Upper lobe of left lung (tissue), 6 donors: ENCODE measurements at regions not wholly inside any gene's neighbourhood (a gene's known extent, or its start where the extent isn't known, plus 50 kb on each side); places are given as distances from the start of the nearest gene placed in this dataset.

Experiments
- ATAC-seq, 2 donors: fragments of 200-7000 bp; cut with Tn5 transposase; one replicate each; pipeline ENCODE4 v1.9.1; 2022; ENCODE audit warnings: mild to moderate bottlenecking in 2 of 2, moderate library complexity in 2 of 2; ENCODE audit not compliant: low FRiP score in 2 of 2
- DNase-seq, 2 donors: peaks; one replicate each; pipeline ENCODE4 v3.0.0-alpha.2; 2019 to 2020
- H3K27ac ChIP-seq, 4 donors: fragments of 200-600 bp; sonication (generic); one replicate each; pipeline ENCODE4 v1.5.1; 2016 to 2019
- H3K27me3 ChIP-seq, 4 donors: fragments of 200-600 bp; sonication (generic); one replicate each; pipeline ENCODE4 v1.5.1; 2017 to 2019
- H3K36me3 ChIP-seq, 4 donors: fragments of 200-600 bp; sonication (generic); one replicate each; pipeline ENCODE4 v1.5.1; 2016 to 2019
- H3K4me1 ChIP-seq, 4 donors: fragments of 200-600 bp; sonication (generic); one replicate each; pipeline ENCODE4 v1.5.1; 2018 to 2019
- H3K4me3 ChIP-seq, 4 donors: fragments of 200-600 bp; sonication (generic); one replicate each; pipeline ENCODE4 v1.5.1; 2017 to 2019; ENCODE audit warnings: mild to moderate bottlenecking in 2 of 4, moderate library complexity in 1 of 4
- H3K9me3 ChIP-seq, 4 donors: fragments of 200-600 bp; sonication (generic); one replicate each; pipeline ENCODE4 v1.5.1; 2018 to 2019
- EP300 ChIP-seq, 4 donors: sonication (generic); formaldehyde crosslinking; IDR thresholded peaks; one replicate each; pipeline ENCODE4 v1.5.1; 2017; ENCODE audit warnings: antibody characterized with exemption in 4 of 4, control low read depth in 2 of 4
- POLR2A ChIP-seq, 4 donors: fragments of 450-650 bp; IDR thresholded peaks; one replicate each; pipeline ENCODE4 v1.5.1; 2016 to 2017; ENCODE audit warnings: antibody characterized with exemption in 4 of 4, mild to moderate bottlenecking in 2 of 4
- POLR2AphosphoS5 ChIP-seq, 2 donors: sonication (generic); formaldehyde crosslinking; IDR thresholded peaks; one replicate each; pipeline ENCODE4 v1.5.1; 2017; ENCODE audit warnings: antibody characterized with exemption in 2 of 2
- WGBS, 2 donors: methylation state at CpG; one replicate each; pipeline ENCODE4 v1.1.5; 2017 to 2018; 5-methylcytosine and 5-hydroxymethylcytosine counted together
- TF ChIP-seq, protein P1 (sequence below), 6 experiments: fragments of 450-650 bp in 4 of 6; fragments of 200-600 bp in 2 of 6; sonication (generic) in 2 of 6; IDR thresholded peaks; one replicate each; pipeline ENCODE4 v1.5.1; 2016 to 2019; ENCODE audit warnings: antibody characterized with exemption in 6 of 6
- donor health status: DM: no; HTN: no; CAD: no; lungs with moderate emphysema.
- donor health status: DM: no; HTN: yes; CAD: no; lungs with severe emphysema.

DNA sequence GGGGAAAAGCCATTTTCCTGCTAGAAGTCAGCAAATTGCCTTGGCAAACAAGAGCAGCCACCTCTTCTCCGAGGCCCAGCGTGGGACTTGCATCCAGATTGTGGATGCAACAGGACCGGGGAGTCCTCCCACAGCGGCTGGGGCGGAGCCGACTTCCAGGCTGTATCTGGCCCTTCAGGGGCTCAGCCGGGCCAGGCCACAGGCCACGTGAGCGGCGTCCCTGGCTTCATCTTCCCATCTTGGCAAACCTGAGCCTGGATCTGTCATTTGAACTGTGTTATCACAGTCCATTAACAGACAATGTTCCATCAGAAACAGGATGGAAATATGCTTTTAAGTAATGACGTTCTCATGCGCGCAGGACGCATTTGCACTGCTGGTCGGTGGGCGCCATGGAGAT, 483.5 kb upstream of the SALL3 start:
- Histone ChIP-seq H3K4me3 (no peak overlapping the region), H3K4me1 (no peaks in the 10 kb centered on the region), H3K27me3 (no peaks in the 10 kb centered on the region), H3K9me3 (peaks cover 0 to 7% (median 0%) of the 10 kb centered on the region in 4 donors), H3K36me3 (no peaks in the 10 kb centered on the region), H3K27ac (no peak overlapping the region)
- ATAC-seq, result peak in 1 of 2 donors; percentile 39
- peak; percentile 24 to 87 for DNase-seq
- 76 to 84% methylated on average over 12 to 16 of the region's 16 CpGs for WGBS, 2 donors
- TF ChIP-seq POLR2AphosphoS5 (IDR thresholded peaks at IDR 0.05) (no peak), POLR2A (IDR thresholded peaks at IDR 0.05) (no peak)

DNA sequence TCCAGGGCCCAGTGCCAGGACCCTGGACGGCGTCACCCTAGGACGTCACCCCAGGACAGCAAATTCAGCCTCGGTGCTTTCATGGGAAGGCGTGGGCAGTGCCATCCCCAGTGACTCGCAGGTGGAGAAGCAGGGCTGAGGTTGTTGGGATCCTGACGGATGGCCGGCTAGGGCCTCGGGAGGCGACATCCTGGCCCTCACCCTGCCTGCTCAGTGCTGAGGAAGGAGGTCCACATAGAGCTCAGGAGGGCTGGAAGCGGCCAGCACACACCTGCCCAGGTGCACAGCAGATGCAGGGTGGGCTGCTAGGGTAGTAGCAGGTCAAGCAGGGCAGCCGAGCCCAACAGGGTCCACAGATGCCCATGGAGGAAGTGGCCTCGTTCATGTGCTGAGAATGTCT, 482.0 kb upstream of the SALL3 start:
- no peaks in the 10 kb centered on the region for H3K4me1 ChIP-seq
- DNase-seq, result peak in 1 of 2 donors; percentile 6
- no peaks in the 10 kb centered on the region for H3K9me3 ChIP-seq
- no peak for ATAC-seq
- H3K36me3 ChIP-seq, result no peaks in the 10 kb centered on the region
- TF ChIP-seq POLR2AphosphoS5 (IDR thresholded peaks at IDR 0.05) (no peak), EP300 (IDR thresholded peaks at IDR 0.05) (no peak), POLR2A (IDR thresholded peaks at IDR 0.05) (no peak)
- TF ChIP-seq, protein P1, sequence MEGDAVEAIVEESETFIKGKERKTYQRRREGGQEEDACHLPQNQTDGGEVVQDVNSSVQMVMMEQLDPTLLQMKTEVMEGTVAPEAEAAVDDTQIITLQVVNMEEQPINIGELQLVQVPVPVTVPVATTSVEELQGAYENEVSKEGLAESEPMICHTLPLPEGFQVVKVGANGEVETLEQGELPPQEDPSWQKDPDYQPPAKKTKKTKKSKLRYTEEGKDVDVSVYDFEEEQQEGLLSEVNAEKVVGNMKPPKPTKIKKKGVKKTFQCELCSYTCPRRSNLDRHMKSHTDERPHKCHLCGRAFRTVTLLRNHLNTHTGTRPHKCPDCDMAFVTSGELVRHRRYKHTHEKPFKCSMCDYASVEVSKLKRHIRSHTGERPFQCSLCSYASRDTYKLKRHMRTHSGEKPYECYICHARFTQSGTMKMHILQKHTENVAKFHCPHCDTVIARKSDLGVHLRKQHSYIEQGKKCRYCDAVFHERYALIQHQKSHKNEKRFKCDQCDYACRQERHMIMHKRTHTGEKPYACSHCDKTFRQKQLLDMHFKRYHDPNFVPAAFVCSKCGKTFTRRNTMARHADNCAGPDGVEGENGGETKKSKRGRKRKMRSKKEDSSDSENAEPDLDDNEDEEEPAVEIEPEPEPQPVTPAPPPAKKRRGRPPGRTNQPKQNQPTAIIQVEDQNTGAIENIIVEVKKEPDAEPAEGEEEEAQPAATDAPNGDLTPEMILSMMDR (IDR thresholded peaks at IDR 0.05), result no peak
- 74% methylated on average over 13 of the region's 13 CpGs for WGBS, 2 donors
- no peak overlapping the region for H3K27ac ChIP-seq
- no peak overlapping the region for H3K4me3 ChIP-seq
- H3K27me3 ChIP-seq, result no peaks in the 10 kb centered on the region

DNA sequence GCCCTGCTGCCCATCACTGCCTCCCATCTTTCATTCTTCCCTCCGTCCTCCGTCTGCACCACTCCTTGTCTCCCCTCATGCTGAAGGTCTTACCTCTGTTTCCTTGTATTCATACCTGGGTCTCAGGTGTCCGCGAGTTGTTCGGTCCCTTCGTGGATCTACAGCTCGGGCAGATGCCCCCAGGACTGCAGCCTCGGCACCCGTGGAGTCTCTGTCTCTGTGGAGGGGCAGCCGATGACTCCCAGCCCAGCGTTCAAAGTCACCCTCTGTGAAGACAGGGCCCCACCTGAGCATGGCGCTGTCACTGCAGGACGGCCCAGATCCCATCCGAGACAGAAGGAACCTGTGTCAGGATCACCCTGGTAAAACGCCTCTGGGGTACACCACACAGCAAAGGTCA, 480.0 kb upstream of the SALL3 start:
- 88 to 91% methylated on average over 12 to 14 of the region's 15 CpGs for WGBS, 2 donors
- DNase-seq, result no peak

DNA sequence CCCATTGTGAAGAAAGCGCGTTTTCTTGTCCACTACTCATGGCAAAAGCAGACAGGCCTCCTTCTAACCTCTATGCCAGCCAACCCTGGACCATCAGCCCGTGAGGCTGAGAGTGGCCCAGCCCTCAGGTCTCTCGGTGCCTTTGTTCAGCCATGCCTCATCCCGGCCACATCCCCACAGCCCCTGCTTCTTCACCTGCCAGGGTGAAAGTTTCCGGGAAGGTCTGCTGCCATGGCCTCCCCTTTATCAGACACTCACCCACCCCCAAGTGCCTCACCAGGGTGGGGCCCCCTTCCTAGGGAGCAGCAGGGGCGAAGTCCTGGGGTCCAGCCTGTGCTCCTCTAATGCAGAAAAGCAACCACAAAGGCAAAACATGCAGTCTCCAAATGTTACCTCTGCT, 478.4 kb upstream of the SALL3 start:
- Histone ChIP-seq H3K4me1 (no peaks in the 10 kb centered on the region), H3K9me3 (no peaks in the 10 kb centered on the region), H3K36me3 (no peaks in the 10 kb centered on the region), H3K27ac (no peak overlapping the region), H3K27me3 (no peaks in the 10 kb centered on the region), H3K4me3 (no peak overlapping the region)
- no peak for TF ChIP-seq POLR2AphosphoS5 (IDR thresholded peaks at IDR 0.05)
- DNase-seq (no peak), ATAC-seq (no peak)
- WGBS, 2 donors, result 91 to 96% methylated on average over 6 to 7 of the region's 7 CpGs

More for the DNA sequence above, 480.0 kb upstream of the SALL3 start:
- Histone ChIP-seq H3K4me1 (no peaks in the 10 kb centered on the region), H3K9me3 (no peaks in the 10 kb centered on the region), H3K36me3 (no peaks in the 10 kb centered on the region), H3K27me3 (no peaks in the 10 kb centered on the region), H3K4me3 (no peak overlapping the region), H3K27ac (no peak overlapping the region)
- peak in 1 of 2 donors; percentile 13 for ATAC-seq
- TF ChIP-seq EP300 (IDR thresholded peaks at IDR 0.05), result no peak
- TF ChIP-seq POLR2A (IDR thresholded peaks at IDR 0.05), result no peak
- TF ChIP-seq POLR2AphosphoS5 (IDR thresholded peaks at IDR 0.05), result no peak
- TF ChIP-seq, protein P1 (IDR thresholded peaks at IDR 0.05), result no peak

DNA sequence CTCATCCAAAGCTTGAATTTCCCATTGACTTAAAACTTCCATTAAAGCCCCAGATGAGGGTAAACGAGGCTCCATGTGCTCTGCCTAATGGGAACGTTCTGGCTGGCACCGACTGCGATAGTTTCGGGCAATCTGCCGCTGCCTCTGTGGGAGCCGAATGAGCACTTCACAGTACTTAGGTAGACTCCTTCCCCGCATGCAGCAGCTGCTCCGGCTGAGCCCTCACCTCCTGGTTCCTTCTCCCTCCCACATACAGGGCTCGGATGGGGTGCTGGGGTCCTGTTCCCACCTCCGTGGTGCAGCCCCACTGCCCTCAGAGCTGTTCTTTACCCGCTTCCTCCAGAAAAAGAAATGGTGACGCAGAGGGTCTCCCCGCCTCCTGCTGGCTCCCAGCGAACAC, 476.5 kb upstream of the SALL3 start:
- no peak for ATAC-seq
- no peaks in the 10 kb centered on the region for H3K9me3 ChIP-seq
- no peak overlapping the region for H3K4me3 ChIP-seq
- DNase-seq, result no peak
- H3K27me3 ChIP-seq, result no peaks in the 10 kb centered on the region
- WGBS, 2 donors, result 88 to 97% methylated on average over 10 to 15 of the region's 15 CpGs
- H3K4me1 ChIP-seq, result no peaks in the 10 kb centered on the region
- TF ChIP-seq EP300 (IDR thresholded peaks at IDR 0.05) (no peak), POLR2AphosphoS5 (IDR thresholded peaks at IDR 0.05) (no peak), POLR2A (IDR thresholded peaks at IDR 0.05) (no peak)
- TF ChIP-seq, protein P1 (IDR thresholded peaks at IDR 0.05), result no peak
- H3K27ac ChIP-seq, result no peak overlapping the region
- H3K36me3 ChIP-seq, result no peaks in the 10 kb centered on the region

DNA sequence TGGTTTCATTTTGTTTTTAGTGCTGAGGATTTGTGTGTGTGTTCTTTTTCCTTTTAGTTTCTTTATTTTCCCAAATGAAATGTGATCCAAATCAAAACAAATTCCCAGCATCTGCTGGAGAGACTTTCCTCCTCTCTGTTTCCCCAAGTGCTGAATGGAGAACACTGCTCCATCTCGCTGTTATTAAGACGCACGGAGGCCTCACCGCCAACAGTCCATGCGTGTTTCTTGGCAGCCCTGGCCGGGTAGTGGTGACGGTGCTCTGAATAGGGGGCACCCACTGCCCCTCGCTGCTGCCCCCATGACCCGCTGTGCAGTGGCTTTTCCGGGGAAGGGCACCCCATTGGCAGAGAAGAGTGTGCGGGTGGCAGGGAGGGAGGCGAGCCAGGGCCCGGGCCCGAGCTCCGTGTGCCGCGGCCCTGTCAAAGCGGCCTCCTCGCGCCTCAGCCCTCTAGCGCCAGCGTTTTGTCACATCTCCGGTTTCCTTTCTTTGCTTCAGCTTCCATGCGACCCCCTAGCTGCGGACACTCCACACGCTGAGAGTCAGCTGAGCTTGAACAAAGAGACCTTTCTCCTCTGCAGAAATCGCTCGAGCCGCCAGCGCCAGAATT, 473.7 kb upstream of the SALL3 start:
- H3K36me3 ChIP-seq, result no peaks in the 10 kb centered on the region
- H3K27ac ChIP-seq, result no peak overlapping the region
- no peaks in the 10 kb centered on the region for H3K9me3 ChIP-seq
- H3K4me1 ChIP-seq, result no peaks in the 10 kb centered on the region
- TF ChIP-seq POLR2AphosphoS5 (IDR thresholded peaks at IDR 0.05) (no peak), EP300 (IDR thresholded peaks at IDR 0.05) (no peak), POLR2A (IDR thresholded peaks at IDR 0.05) (no peak)
- TF ChIP-seq, protein P1 (IDR thresholded peaks at IDR 0.05), result no peak
- DNase-seq (no peak), ATAC-seq (no peak)
- H3K4me3 ChIP-seq, result no peak overlapping the region
- no peaks in the 10 kb centered on the region for H3K27me3 ChIP-seq
- 74 to 79% methylated on average over 23 to 30 of the region's 30 CpGs for WGBS, 2 donors
